IPS-18a (cell line): ENCODE measurements at regions not wholly inside any gene's neighbourhood (a gene's known extent, or its start where the extent isn't known, plus 50 kb on each side); places are given as distances from the start of the nearest gene placed in this dataset.

Experiments
- H3K27ac ChIP-seq: one replicate; pipeline ENCODE4 v1.5.1; 2013; ENCODE audit warnings: low read length
- H3K27me3 ChIP-seq: one replicate; pipeline ENCODE4 v1.6.1; 2013; ENCODE audit warnings: mild to moderate bottlenecking, low read length; ENCODE audit not compliant: control insufficient read depth, insufficient read depth
- H3K36me3 ChIP-seq: one replicate; pipeline ENCODE4 v1.6.1; 2013; ENCODE audit warnings: low read depth, low read length; ENCODE audit not compliant: control insufficient read depth
- H3K4me1 ChIP-seq: one replicate; pipeline ENCODE4 v1.6.1; 2013; ENCODE audit warnings: low read depth, low read length; ENCODE audit not compliant: control insufficient read depth
- H3K4me3 ChIP-seq: one replicate; pipeline ENCODE4 v1.5.1; 2013; ENCODE audit warnings: low read length
- H3K9ac ChIP-seq: one replicate; pipeline ENCODE4 v1.6.1; 2013; ENCODE audit warnings: mild to moderate bottlenecking, low read length, moderate library complexity
- H3K9me3 ChIP-seq: one replicate; pipeline ENCODE4 v1.6.1; 2013; ENCODE audit warnings: low read depth, low read length; ENCODE audit not compliant: control insufficient read depth

- H3K4me3 ChIP-seq, result no peak overlapping the region
- H3K27me3 ChIP-seq, result no peaks in the 10 kb centered on the region
- H3K4me1 ChIP-seq, result no peaks in the 10 kb centered on the region
- H3K36me3 ChIP-seq, result no peaks in the 10 kb centered on the region
- peaks cover 74% of the 10 kb centered on the region for H3K9me3 ChIP-seq
- no peak overlapping the region for H3K9ac ChIP-seq
- no peak overlapping the region for H3K27ac ChIP-seq
These were observed 71.4 kb upstream of the ZNF722 start for GRCh38 chr7:63927261-63927660.

GRCh38 chr7:63931057-63931600 is 67.5 kb upstream of the ZNF722 start:
- H3K4me3 ChIP-seq, result no peak overlapping the region
- H3K36me3 ChIP-seq, result no peaks in the 10 kb centered on the region
- no peaks in the 10 kb centered on the region for H3K27me3 ChIP-seq
- H3K4me1 ChIP-seq, result no peaks in the 10 kb centered on the region
- peaks cover 71% of the 10 kb centered on the region for H3K9me3 ChIP-seq
- no peak overlapping the region for H3K27ac ChIP-seq
- H3K9ac ChIP-seq, result no peak overlapping the region

- H3K27me3 ChIP-seq, result no peaks in the 10 kb centered on the region
- H3K9ac ChIP-seq, result no peak overlapping the region
- H3K9me3 ChIP-seq, result peaks cover 72% of the 10 kb centered on the region
- H3K4me1 ChIP-seq, result no peaks in the 10 kb centered on the region
- H3K4me3 ChIP-seq, result no peak overlapping the region
- no peak overlapping the region for H3K27ac ChIP-seq
- no peaks in the 10 kb centered on the region for H3K36me3 ChIP-seq
These were observed 66.6 kb upstream of the ZNF722 start for GRCh38 chr7:63931985-63932577.
